Activated CD8-positive, alpha-beta memory T cell treated with anti-CD3 and anti-CD28 coated beads for 4 hours (primary cell): ENCODE measurements at regions not wholly inside any gene's neighbourhood (a gene's known extent, or its start where the extent isn't known, plus 50 kb on each side); places are given as distances from the start of the nearest gene placed in this dataset.
"Not testable (repeated sequence)": the region's sequence is repeated elsewhere in the genome, so short reads cannot be mapped to it uniquely, and the experiment has no call there.

Experiments
- DNase-seq, 2 donors: peaks; one replicate each; pipeline ENCODE4 v3.0.0-alpha.2; 2020; ENCODE audit warnings: low read depth in 2 of 2

GRCh38 chr13:90652036-90652435 is 695.5 kb upstream of the MIR17HG start:
- no peak for DNase-seq

- DNase-seq, result no peak
These were observed 692.5 kb upstream of the MIR17HG start for GRCh38 chr13:90654970-90655369.

- not testable (repeated sequence) for DNase-seq
These were observed 683.3 kb upstream of the MIR17HG start for GRCh38 chr13:90664200-90664599.

- no peak for DNase-seq
These were observed 673.7 kb upstream of the MIR17HG start for GRCh38 chr13:90673746-90674145.

GRCh38 chr13:90675129-90675528 is 672.4 kb upstream of the MIR17HG start:
- DNase-seq, result no peak

- DNase-seq, result no peak
These were observed 666.7 kb upstream of the MIR17HG start for GRCh38 chr13:90680826-90681225.

GRCh38 chr13:90683711-90684131 is 663.8 kb upstream of the MIR17HG start:
- no peak for DNase-seq

GRCh38 chr13:90686442-90686841 is 661.0 kb upstream of the MIR17HG start:
- no peak for DNase-seq

- no peak for DNase-seq
These were observed 658.4 kb upstream of the MIR17HG start for GRCh38 chr13:90689111-90689510.

GRCh38 chr13:90690458-90691080 is 656.9 kb upstream of the MIR17HG start:
- DNase-seq, result no peak

- no peak for DNase-seq
These were observed 651.2 kb upstream of the MIR17HG start for GRCh38 chr13:90696254-90696653.

GRCh38 chr13:90696656-90697055 is 650.8 kb upstream of the MIR17HG start:
- DNase-seq, result no peak

- no peak for DNase-seq
These were observed 647.1 kb upstream of the MIR17HG start for GRCh38 chr13:90700340-90700739.

GRCh38 chr13:90701264-90701663 is 646.2 kb upstream of the MIR17HG start:
- DNase-seq, result no peak

- no peak for DNase-seq
These were observed 645.4 kb upstream of the MIR17HG start for GRCh38 chr13:90702050-90702449.

- DNase-seq, result no peak
These were observed 640.9 kb upstream of the MIR17HG start for GRCh38 chr13:90706631-90707030.

GRCh38 chr13:90708128-90708527 is 639.4 kb upstream of the MIR17HG start:
- DNase-seq, result no peak

- no peak for DNase-seq
These were observed 638.2 kb upstream of the MIR17HG start for GRCh38 chr13:90709319-90709718.

- no peak for DNase-seq
These were observed 637.2 kb upstream of the MIR17HG start for GRCh38 chr13:90710164-90710759.

GRCh38 chr13:90713441-90714133 is 633.9 kb upstream of the MIR17HG start:
- no peak for DNase-seq

- no peak for DNase-seq
These were observed 632.0 kb upstream of the MIR17HG start for GRCh38 chr13:90715485-90715884.

GRCh38 chr13:90717451-90717936 is 630.0 kb upstream of the MIR17HG start:
- DNase-seq, result no peak

- no peak for DNase-seq
These were observed 628.0 kb upstream of the MIR17HG start for GRCh38 chr13:90719461-90719860.
